GM18502 (cell line): ENCODE measurements at regions not wholly inside any gene's neighbourhood (a gene's known extent, or its start where the extent isn't known, plus 50 kb on each side); places are given as distances from the start of the nearest gene placed in this dataset.

Experiments
- ATAC-seq: cut with Tn5 transposase; IDR thresholded peaks from one replicate; pipeline ENCODE4 v1.9.1; 2021; ENCODE audit warnings: mild to moderate bottlenecking; ENCODE audit not compliant: unreplicated experiment, poor library complexity

- ATAC-seq = no peak
Observed at GRCh38 chr13:40252676-40253075, 413.8 kb downstream of the FOXO1 start.

GRCh38 chr13:40254394-40254793 lies 412.0 kb downstream of the FOXO1 start:
- no peak for ATAC-seq

GRCh38 chr13:40255551-40255950 lies 410.9 kb downstream of the FOXO1 start:
- ATAC-seq = no peak

GRCh38 chr13:40259899-40260298 lies 406.5 kb downstream of the FOXO1 start:
- ATAC-seq = no peak

GRCh38 chr13:40261336-40261735 lies 405.1 kb downstream of the FOXO1 start:
- ATAC-seq = no peak

- no peak for ATAC-seq
Observed at GRCh38 chr13:40261947-40262346, 404.5 kb downstream of the FOXO1 start.

GRCh38 chr13:40269086-40269485 lies 397.4 kb downstream of the FOXO1 start:
- ATAC-seq = no peak

GRCh38 chr13:40270726-40271125 lies 395.7 kb downstream of the FOXO1 start:
- ATAC-seq = no peak

GRCh38 chr13:40271271-40271885 lies 395.1 kb downstream of the FOXO1 start:
- ATAC-seq = no peak

GRCh38 chr13:40271931-40272775 lies 394.3 kb downstream of the FOXO1 start:
- no peak for ATAC-seq

GRCh38 chr13:40272776-40273139 lies 393.7 kb downstream of the FOXO1 start:
- ATAC-seq = no peak

- ATAC-seq = no peak
Observed at GRCh38 chr13:40273253-40274025, 393.0 kb downstream of the FOXO1 start.

GRCh38 chr13:40274103-40274502 lies 392.3 kb downstream of the FOXO1 start:
- no peak for ATAC-seq

GRCh38 chr13:40275155-40275554 lies 391.3 kb downstream of the FOXO1 start:
- ATAC-seq = no peak

GRCh38 chr13:40275636-40276035 lies 390.8 kb downstream of the FOXO1 start:
- ATAC-seq = no peak

GRCh38 chr13:40283666-40284065 lies 382.8 kb downstream of the FOXO1 start:
- ATAC-seq = no peak

- ATAC-seq = no peak
Observed at GRCh38 chr13:40285634-40286033, 380.8 kb downstream of the FOXO1 start.

- no peak for ATAC-seq
Observed at GRCh38 chr13:40287428-40287827, 379.0 kb downstream of the FOXO1 start.

GRCh38 chr13:40288259-40288658 lies 378.2 kb downstream of the FOXO1 start:
- no peak for ATAC-seq

- ATAC-seq = no peak
Observed at GRCh38 chr13:40290758-40291157, 375.7 kb downstream of the FOXO1 start.

GRCh38 chr13:40292108-40292507 lies 374.3 kb downstream of the FOXO1 start:
- ATAC-seq = no peak
